H9 (cell line): ENCODE measurements at regions not wholly inside any gene's neighbourhood (a gene's known extent, or its start where the extent isn't known, plus 50 kb on each side); places are given as distances from the start of the nearest gene placed in this dataset.

ENCODE experiments used
- DNase-seq: peaks from one replicate; pipeline ENCODE4 v3.0.0-alpha.2; 2017
- H2AFZ ChIP-seq: one replicate; pipeline ENCODE4 v1.6.1; 2013; ENCODE audit warnings: mild to moderate bottlenecking, low read length, control low read depth, moderate library complexity
- H2AK5ac ChIP-seq: 2 replicates; pipeline ENCODE4 v1.6.1; 2013; ENCODE audit warnings: low read length, control low read depth, mixed read lengths; ENCODE audit not compliant: insufficient read length
- H2BK120ac ChIP-seq: one replicate; pipeline ENCODE4 v1.6.1; 2013; ENCODE audit warnings: low read depth, mild to moderate bottlenecking, low read length, control low read depth, inconsistent platforms; ENCODE audit not compliant: poor library complexity, severe bottlenecking
- H2BK12ac ChIP-seq: 2 replicates; pipeline ENCODE4 v1.6.1; 2013; ENCODE audit warnings: low read length, control low read depth, mixed read lengths, low read depth; ENCODE audit not compliant: insufficient read length
- H2BK15ac ChIP-seq: 2 replicates; pipeline ENCODE4 v1.6.1; 2013; ENCODE audit warnings: low read depth, low read length, control low read depth
- H2BK20ac ChIP-seq: one replicate; pipeline ENCODE4 v1.6.1; 2013; ENCODE audit warnings: low read depth, mild to moderate bottlenecking, low read length, control low read depth, inconsistent platforms; ENCODE audit not compliant: poor library complexity, severe bottlenecking
- H2BK5ac ChIP-seq: 2 replicates; pipeline ENCODE4 v1.6.1; 2013; ENCODE audit warnings: low read length, control low read depth, mixed read lengths; ENCODE audit not compliant: insufficient read length
- H3K14ac ChIP-seq: 2 replicates; pipeline ENCODE4 v1.6.1; 2013; ENCODE audit warnings: low read length, control low read depth; ENCODE audit not compliant: insufficient read depth
- H3K18ac ChIP-seq: 2 replicates; pipeline ENCODE4 v1.6.1; 2013; ENCODE audit warnings: low read depth, mild to moderate bottlenecking, mixed read lengths, low read length, control low read depth; ENCODE audit not compliant: insufficient read length
- H3K23ac ChIP-seq: 2 replicates; pipeline ENCODE4 v1.6.1; 2013; ENCODE audit warnings: low read length, control low read depth, mixed read lengths, low read depth; ENCODE audit not compliant: insufficient read length
- H3K23me2 ChIP-seq: 2 replicates; pipeline ENCODE4 v1.6.1; 2013; ENCODE audit warnings: low read depth, mild to moderate bottlenecking, mixed read lengths, low read length, control low read depth; ENCODE audit not compliant: insufficient read length, poor library complexity, severe bottlenecking
- H3K27ac ChIP-seq: 2 replicates; pipeline ENCODE4 v1.5.1; 2013; ENCODE audit warnings: low read length, control low read depth, mixed read lengths, low read depth; ENCODE audit not compliant: insufficient read length
- H3K27me3 ChIP-seq: 2 replicates; pipeline ENCODE4 v1.6.1; 2013; ENCODE audit warnings: low read length, control low read depth, inconsistent platforms; ENCODE audit not compliant: insufficient read depth
- H3K4ac ChIP-seq: 2 replicates; pipeline ENCODE4 v1.6.1; 2013; ENCODE audit warnings: low read depth, mild to moderate bottlenecking, control low read depth, inconsistent platforms, low read length, moderate library complexity
- H3K4me1 ChIP-seq: 2 replicates; pipeline ENCODE4 v1.6.1; 2013; ENCODE audit warnings: low read length, control low read depth, inconsistent platforms; ENCODE audit not compliant: insufficient read depth
- H3K4me2 ChIP-seq: 2 replicates; pipeline ENCODE4 v1.6.1; 2013; ENCODE audit warnings: low read length, control low read depth, mixed read lengths; ENCODE audit not compliant: insufficient read length, insufficient read depth
- H3K56ac ChIP-seq: 2 replicates; pipeline ENCODE4 v1.6.1; 2013; ENCODE audit warnings: low read depth, mild to moderate bottlenecking, mixed read lengths, low read length, control low read depth; ENCODE audit not compliant: insufficient read length
- H3K79me1 ChIP-seq: 2 replicates; pipeline ENCODE4 v1.6.1; 2013; ENCODE audit warnings: low read depth, mild to moderate bottlenecking, moderate library complexity, low read length, control low read depth, inconsistent platforms; ENCODE audit not compliant: insufficient read depth, poor library complexity, severe bottlenecking
- H3K79me2 ChIP-seq: 2 replicates; pipeline ENCODE4 v1.6.1; 2013; ENCODE audit warnings: low read length, control low read depth, inconsistent platforms; ENCODE audit not compliant: insufficient read depth
- H3K9ac ChIP-seq: 2 replicates; pipeline ENCODE4 v1.6.1; 2013; ENCODE audit warnings: low read length, control low read depth, mixed read lengths; ENCODE audit not compliant: insufficient read length; ENCODE audit errors: extremely low read depth
- H3K9me3 ChIP-seq: one replicate; pipeline ENCODE4 v1.6.1; 2013; ENCODE audit warnings: low read depth, low read length, inconsistent platforms; ENCODE audit not compliant: control insufficient read depth
- H3T11ph ChIP-seq: one replicate; pipeline ENCODE4 v1.6.1; 2013; ENCODE audit warnings: mild to moderate bottlenecking, low read length, control low read depth, inconsistent platforms
- H4K20me1 ChIP-seq: one replicate; pipeline ENCODE4 v1.6.1; 2013; ENCODE audit not compliant: control insufficient read depth, insufficient read length, insufficient read depth
- H4K5ac ChIP-seq: 2 replicates; pipeline ENCODE4 v1.6.1; 2013; ENCODE audit warnings: low read depth, mild to moderate bottlenecking, mixed read lengths, low read length, control low read depth; ENCODE audit not compliant: insufficient read length
- H4K8ac ChIP-seq: replicated peaks from 2 replicates; pipeline ENCODE4 v1.6.1; 2013; ENCODE audit warnings: low read length, control low read depth, mixed read lengths, low read depth; ENCODE audit not compliant: insufficient read length
- H4K91ac ChIP-seq: 2 replicates; pipeline ENCODE4 v1.6.1; 2013; ENCODE audit warnings: low read depth, mild to moderate bottlenecking, moderate library complexity, mixed read lengths, low read length, control low read depth; ENCODE audit not compliant: insufficient read length
- H3K27ac Mint-ChIP-seq, 3 experiments: 2 replicates in 2 of 3; 3 replicates in 1 of 3; pipeline ENCODE4 v1.8.0; 2020 to 2021; ENCODE audit warnings: mixed read lengths in 3 of 3, mild to moderate bottlenecking in 1 of 3, moderate library complexity in 1 of 3
- H3K27me3 Mint-ChIP-seq: 2 replicates; pipeline ENCODE4 v1.8.0; 2021; ENCODE audit warnings: low read depth, mild to moderate bottlenecking, moderate library complexity, mixed read lengths
- H3K36me3 Mint-ChIP-seq, 3 experiments: 2 replicates in 2 of 3; 3 replicates in 1 of 3; pipeline ENCODE4 v1.8.0; 2020 to 2021; ENCODE audit warnings: low read depth in 3 of 3, mixed read lengths in 3 of 3; ENCODE audit not compliant: insufficient read depth in 1 of 3
- H3K4me1 Mint-ChIP-seq, 2 experiments: 2 replicates each; pipeline ENCODE4 v1.8.0; 2020; ENCODE audit warnings: mixed read lengths in 2 of 2
- H3K4me3 Mint-ChIP-seq, 2 experiments: 2 replicates in 1 of 2; 3 replicates in 1 of 2; pipeline ENCODE4 v1.8.0; 2020 to 2021; ENCODE audit warnings: mild to moderate bottlenecking in 2 of 2, mixed read lengths in 2 of 2, moderate library complexity in 1 of 2
- H3K9me3 Mint-ChIP-seq, 2 experiments: 2 replicates in 1 of 2; 3 replicates in 1 of 2; pipeline ENCODE4 v1.8.0; 2020; ENCODE audit warnings: mild to moderate bottlenecking in 2 of 2, mixed read lengths in 2 of 2, moderate library complexity in 1 of 2
- CTCF ChIP-seq: fragments of 200-600 bp; sonication (generic); conservative IDR thresholded peaks from 3 replicates; pipeline ENCODE4 v1.8.0; 2021; ENCODE audit warnings: antibody characterized with exemption, mild to moderate bottlenecking
- WGBS: extraction: QIAGEN DNeasy Blood & Tissue Kit; methylation state at CpG from one replicate; pipeline ENCODE4 v1.1.7; 2013; ENCODE audit warnings: missing lambda C conversion rate, low lambda C conversion rate, mixed read lengths; ENCODE audit not compliant: insufficient read length; ENCODE audit errors: extremely low coverage; 5-methylcytosine and 5-hydroxymethylcytosine counted together

GRCh38 chr16:86338403-86339115, 171.8 kb upstream of the FOXF1 start:
- Mint-ChIP-seq H3K4me1 (peaks cover 38 to 54% of the 10 kb centered on the region in 2 experiments), H3K27ac (no peak overlapping the region; a peak in 1 of 7 replicates), H3K27me3 (peaks cover 65% of the 10 kb centered on the region), H3K9me3 (no peaks in the 10 kb centered on the region; a peak in 1 of 5 replicates), H3K36me3 (no peaks in the 10 kb centered on the region), H3K4me3 (no peak overlapping the region)
- H4K5ac ChIP-seq, result no peak overlapping the region
- H3K56ac ChIP-seq, result no peak overlapping the region
- H4K8ac ChIP-seq, result no peak overlapping the region
- no peak overlapping the region for H3K23ac ChIP-seq
- H3T11ph ChIP-seq, result no peak overlapping the region
- H3K27ac ChIP-seq, result no peak overlapping the region
- H2AFZ ChIP-seq, result no peak overlapping the region
- no peak overlapping the region for H3K18ac ChIP-seq
- no CpG with 5 or more reads among the region's 5 CpGs for WGBS
- no peak for DNase-seq
- no peak overlapping the region for H2BK5ac ChIP-seq
- H2BK20ac ChIP-seq, result no peak overlapping the region
- no peak overlapping the region for H2BK12ac ChIP-seq
- no peaks in the 10 kb centered on the region for H3K23me2 ChIP-seq
- H3K9ac ChIP-seq, result no peak overlapping the region
- H2AK5ac ChIP-seq, result no peak overlapping the region
- H3K4ac ChIP-seq, result no peak overlapping the region
- peaks cover 4% of the 10 kb centered on the region for H4K20me1 ChIP-seq
- H3K4me2 ChIP-seq, result no peak overlapping the region
- no peaks in the 10 kb centered on the region; the same call in 1 of the 2 replicates for H3K27me3 ChIP-seq
- peaks cover 4% of the 10 kb centered on the region; the same call in 1 of the 2 replicates for H3K4me1 ChIP-seq
- no peaks in the 10 kb centered on the region for H3K9me3 ChIP-seq
- H3K79me1 ChIP-seq, result no peaks in the 10 kb centered on the region
- TF ChIP-seq CTCF, result no peak
- no peak overlapping the region for H2BK120ac ChIP-seq
- no peak overlapping the region for H3K14ac ChIP-seq
- H2BK15ac ChIP-seq, result no peak overlapping the region
- no peak overlapping the region for H4K91ac ChIP-seq
- no peaks in the 10 kb centered on the region for H3K79me2 ChIP-seq
